ENCODE measurements at regions not wholly inside any gene's neighbourhood (a gene's known extent, or its start where the extent isn't known, plus 50 kb on each side); places are given as distances from the start of the nearest gene placed in this dataset.
"Not testable (repeated sequence)": the region's sequence is repeated elsewhere in the genome, so short reads cannot be mapped to it uniquely, and the experiment has no call there.

DNA sequence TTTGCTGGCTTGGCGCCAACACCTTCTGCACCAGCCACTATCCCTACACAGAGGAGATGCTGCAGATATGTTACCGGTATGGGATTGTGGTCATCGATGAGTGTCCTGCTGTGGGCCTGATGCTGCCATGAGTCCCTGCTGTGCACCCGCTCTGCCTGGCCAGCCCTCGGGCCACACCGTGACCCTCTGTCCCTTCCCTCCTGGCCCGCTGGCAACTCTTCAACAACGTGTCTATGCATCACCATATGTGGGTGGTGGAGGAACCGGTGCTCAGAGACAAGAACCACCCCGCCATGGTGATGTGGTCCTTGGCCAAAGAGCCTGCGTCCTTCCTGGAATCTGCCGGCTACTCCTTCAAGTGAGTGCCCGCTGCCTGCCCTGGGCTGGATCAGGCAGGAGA lies 605.4 kb upstream of the CHD1 start:
- not testable (repeated sequence) for TF ChIP-seq ZFP3 (CRISPR knock-in tag; IDR thresholded peaks at IDR 0.05); PPARA (CRISPR knock-in tag; IDR thresholded peaks at IDR 0.05; ENCODE audit: borderline replicate concordance); ESRRG (CRISPR knock-in tag; IDR thresholded peaks at IDR 0.05)

Measured in SK-N-SH treated with all-trans-retinoic acid at 6 μM for 48 hours (cell line).